Transverse colon (tissue), 4 donors: ENCODE measurements at regions not wholly inside any gene's neighbourhood (a gene's known extent, or its start where the extent isn't known, plus 50 kb on each side); places are given as distances from the start of the nearest gene placed in this dataset.

Experiments used
- DNase-seq: peaks from one replicate; pipeline ENCODE4 v3.0.0-alpha.2; 2019
- H3K27ac ChIP-seq, 4 donors: fragments of 200-600 bp; sonication (generic); 2 replicates each; pipeline ENCODE4 v1.5.1; 2016 to 2018; ENCODE audit warnings: inconsistent platforms in 4 of 4
- H3K27me3 ChIP-seq: fragments of 200-600 bp; sonication (generic); 2 replicates; pipeline ENCODE4 v1.5.1; 2017; ENCODE audit warnings: inconsistent platforms
- H3K36me3 ChIP-seq, 4 donors: fragments of 200-600 bp; sonication (generic); 2 replicates each; pipeline ENCODE4 v1.5.1; 2017 to 2019; ENCODE audit warnings: inconsistent platforms in 4 of 4
- H3K4me1 ChIP-seq, 4 donors: fragments of 200-600 bp; sonication (generic); 2 replicates each; pipeline ENCODE4 v1.5.1; 2017 to 2020; ENCODE audit warnings: inconsistent platforms in 4 of 4
- H3K4me3 ChIP-seq, 4 donors: fragments of 200-600 bp; sonication (generic); 1 replicate in 1 of 4; 2 replicates in 3 of 4; pipeline versions ENCODE4 v1.5.1 to v1.6.1; 2017 to 2019; ENCODE audit warnings: inconsistent platforms in 4 of 4
- H3K9me3 ChIP-seq, 2 donors: fragments of 200-600 bp; sonication (generic); 2 replicates each; pipeline ENCODE4 v1.5.1; 2017 to 2019; ENCODE audit warnings: inconsistent platforms in 2 of 2
- CTCF ChIP-seq, 5 experiments: fragments of 200-600 bp in 3 of 5; fragments of 450-650 bp in 2 of 5; sonication (generic) in 3 of 5; IDR thresholded peaks; 1 replicate in 2 of 5; 2 replicates in 3 of 5; pipeline ENCODE4 v1.5.1; 2016 to 2017; ENCODE audit warnings: antibody characterized with exemption in 5 of 5, inconsistent platforms in 3 of 5, mild to moderate bottlenecking in 2 of 5, moderate library complexity in 1 of 5
- EP300 ChIP-seq: sonication (generic); formaldehyde crosslinking; IDR thresholded peaks from one replicate; pipeline ENCODE4 v1.6.1; 2017; ENCODE audit warnings: antibody characterized with exemption, low read depth
- POLR2A ChIP-seq: fragments of 450-650 bp; IDR thresholded peaks from one replicate; pipeline ENCODE4 v1.6.1; 2016; ENCODE audit warnings: antibody characterized with exemption, mild to moderate bottlenecking, moderate library complexity
- POLR2AphosphoS5 ChIP-seq, 3 donors: sonication (generic); formaldehyde crosslinking; IDR thresholded peaks; one replicate each; pipeline ENCODE4 v1.6.1; 2016; ENCODE audit warnings: antibody characterized with exemption in 3 of 3
- WGBS, 2 donors: methylation state at CpG; one replicate each; pipeline ENCODE4 v1.1.5; 2018; ENCODE audit warnings: low coverage in 1 of 2; 5-methylcytosine and 5-hydroxymethylcytosine counted together
- in situ Hi-C, 4 donors: fragments of 200-750 bp; cut with MboI; loops; one replicate each; pipeline versions ENCODE4 v1.15.0 to v1.15.1; 2017; ENCODE audit warnings: low sequenced_read_pairs in 3 of 4, low pct_ligation_motif_present in 1 of 4, low pct_unique_long_range_greater_than_20kb in 1 of 4
- intact Hi-C: fragments of 100-400 bp; cut with DNase I; formaldehyde crosslinking; loops from one replicate; pipeline ENCODE4 v1.15.1; 2023; ENCODE audit warnings: low total_unique reads

DNA sequence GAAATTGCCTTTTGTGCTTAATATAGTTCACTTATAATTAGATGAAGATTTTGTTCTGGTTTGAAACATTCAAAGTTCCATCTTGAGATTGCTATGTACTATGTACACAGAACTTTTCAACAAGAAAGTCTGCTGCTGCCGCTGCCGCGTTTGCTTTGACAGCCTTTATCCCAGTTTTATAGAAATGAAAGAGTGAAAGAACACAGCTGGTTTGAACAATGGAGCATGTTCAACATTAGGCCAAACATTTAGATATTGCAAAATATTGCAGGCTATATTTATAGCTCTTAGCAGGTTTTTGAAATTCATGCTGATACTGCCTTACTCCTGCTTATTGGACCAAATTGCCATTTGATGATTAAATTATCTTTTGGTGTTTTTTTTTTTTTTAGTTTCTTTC is 299.8 kb upstream of the PRKD1 start:
- H3K4me3 ChIP-seq, result no peak overlapping the region
- TF ChIP-seq EP300 (no peak), CTCF (IDR thresholded peaks at IDR 0.05) (no peak), POLR2A (no peak), POLR2AphosphoS5 (IDR thresholded peaks at IDR 0.05) (peak in 2 of 3 donors; percentile 72 to 75)
- no peak for DNase-seq
- in situ Hi-C loops, result no loop called here
- H3K36me3 ChIP-seq, result no peaks in the 10 kb centered on the region
- peaks cover 3 to 32% (median 14%) of the 10 kb centered on the region in 4 donors for H3K4me1 ChIP-seq
- H3K9me3 ChIP-seq, result no peaks in the 10 kb centered on the region
- no peaks in the 10 kb centered on the region for H3K27me3 ChIP-seq
- intact Hi-C loops, result no loop called here
- H3K27ac ChIP-seq, result peak overlapping the region; percentile 12 to 56 (median 48)
- WGBS, 2 donors, result 34 to 49% methylated on average over 3 of the region's 3 CpGs

GRCh38 chr14:30227876-30228275 is 300.2 kb upstream of the PRKD1 start:
- H3K27me3 ChIP-seq, result no peaks in the 10 kb centered on the region
- H3K36me3 ChIP-seq, result no peaks in the 10 kb centered on the region
- H3K4me1 ChIP-seq, result peaks cover 3 to 27% (median 14%) of the 10 kb centered on the region in 4 donors
- TF ChIP-seq POLR2A (no peak), EP300 (no peak), POLR2AphosphoS5 (IDR thresholded peaks at IDR 0.05) (peak in 1 of 3 donors; percentile 2), CTCF (IDR thresholded peaks at IDR 0.05) (no peak)
- H3K9me3 ChIP-seq, result no peaks in the 10 kb centered on the region
- 13 to 32% methylated on average over 2 of the region's 2 CpGs for WGBS, 2 donors
- no peak overlapping the region for H3K4me3 ChIP-seq
- in situ Hi-C loops (no loop called here), intact Hi-C loops (no loop called here)
- no peak for DNase-seq
- peak overlapping the region; percentile 12 to 56 (median 48) for H3K27ac ChIP-seq

GRCh38 chr14:30230719-30231118 is 303.1 kb upstream of the PRKD1 start:
- in situ Hi-C loops (no loop called here), intact Hi-C loops (no loop called here)
- DNase-seq, result no peak
- H3K9me3 ChIP-seq, result no peaks in the 10 kb centered on the region
- TF ChIP-seq POLR2AphosphoS5 (IDR thresholded peaks at IDR 0.05) (no peak), POLR2A (no peak), CTCF (IDR thresholded peaks at IDR 0.05) (no peak), EP300 (no peak)
- H3K4me1 ChIP-seq, result peaks cover 0 to 11% (median 4%) of the 10 kb centered on the region in 4 donors
- H3K27ac ChIP-seq, result no peak overlapping the region
- no peaks in the 10 kb centered on the region for H3K27me3 ChIP-seq
- no peak overlapping the region for H3K4me3 ChIP-seq
- 63 to 92% methylated on average over 3 of the region's 3 CpGs for WGBS, 2 donors
- H3K36me3 ChIP-seq, result no peaks in the 10 kb centered on the region

GRCh38 chr14:30234966-30235365 is 307.3 kb upstream of the PRKD1 start:
- Histone ChIP-seq H3K4me3 (no peak overlapping the region), H3K27ac (no peak overlapping the region), H3K36me3 (no peaks in the 10 kb centered on the region), H3K9me3 (no peaks in the 10 kb centered on the region), H3K4me1 (no peaks in the 10 kb centered on the region), H3K27me3 (no peaks in the 10 kb centered on the region)
- WGBS, 2 donors, result 73 to 91% methylated on average over 1 of the region's 1 CpG
- in situ Hi-C loops, result no loop called here
- intact Hi-C loops, result no loop called here
- DNase-seq, result no peak
- TF ChIP-seq EP300 (no peak), POLR2AphosphoS5 (IDR thresholded peaks at IDR 0.05) (no peak), CTCF (IDR thresholded peaks at IDR 0.05) (no peak), POLR2A (no peak)
